H9 (cell line): ENCODE measurements at regions not wholly inside any gene's neighbourhood (a gene's known extent, or its start where the extent isn't known, plus 50 kb on each side); places are given as distances from the start of the nearest gene placed in this dataset.

Experiments used
- DNase-seq: peaks from one replicate; pipeline ENCODE4 v3.0.0-alpha.2; 2017
- H2AFZ ChIP-seq: one replicate; pipeline ENCODE4 v1.6.1; 2013; ENCODE audit warnings: mild to moderate bottlenecking, low read length, control low read depth, moderate library complexity
- H2AK5ac ChIP-seq: 2 replicates; pipeline ENCODE4 v1.6.1; 2013; ENCODE audit warnings: low read length, control low read depth, mixed read lengths; ENCODE audit not compliant: insufficient read length
- H2BK120ac ChIP-seq: one replicate; pipeline ENCODE4 v1.6.1; 2013; ENCODE audit warnings: low read depth, mild to moderate bottlenecking, low read length, control low read depth, inconsistent platforms; ENCODE audit not compliant: poor library complexity, severe bottlenecking
- H2BK12ac ChIP-seq: 2 replicates; pipeline ENCODE4 v1.6.1; 2013; ENCODE audit warnings: low read length, control low read depth, mixed read lengths, low read depth; ENCODE audit not compliant: insufficient read length
- H2BK15ac ChIP-seq: 2 replicates; pipeline ENCODE4 v1.6.1; 2013; ENCODE audit warnings: low read depth, low read length, control low read depth
- H2BK20ac ChIP-seq: one replicate; pipeline ENCODE4 v1.6.1; 2013; ENCODE audit warnings: low read depth, mild to moderate bottlenecking, low read length, control low read depth, inconsistent platforms; ENCODE audit not compliant: poor library complexity, severe bottlenecking
- H2BK5ac ChIP-seq: 2 replicates; pipeline ENCODE4 v1.6.1; 2013; ENCODE audit warnings: low read length, control low read depth, mixed read lengths; ENCODE audit not compliant: insufficient read length
- H3K14ac ChIP-seq: 2 replicates; pipeline ENCODE4 v1.6.1; 2013; ENCODE audit warnings: low read length, control low read depth; ENCODE audit not compliant: insufficient read depth
- H3K18ac ChIP-seq: 2 replicates; pipeline ENCODE4 v1.6.1; 2013; ENCODE audit warnings: low read depth, mild to moderate bottlenecking, mixed read lengths, low read length, control low read depth; ENCODE audit not compliant: insufficient read length
- H3K23ac ChIP-seq: 2 replicates; pipeline ENCODE4 v1.6.1; 2013; ENCODE audit warnings: low read length, control low read depth, mixed read lengths, low read depth; ENCODE audit not compliant: insufficient read length
- H3K23me2 ChIP-seq: 2 replicates; pipeline ENCODE4 v1.6.1; 2013; ENCODE audit warnings: low read depth, mild to moderate bottlenecking, mixed read lengths, low read length, control low read depth; ENCODE audit not compliant: insufficient read length, poor library complexity, severe bottlenecking
- H3K27ac ChIP-seq: 2 replicates; pipeline ENCODE4 v1.5.1; 2013; ENCODE audit warnings: low read length, control low read depth, mixed read lengths, low read depth; ENCODE audit not compliant: insufficient read length
- H3K27me3 ChIP-seq: 2 replicates; pipeline ENCODE4 v1.6.1; 2013; ENCODE audit warnings: low read length, control low read depth, inconsistent platforms; ENCODE audit not compliant: insufficient read depth
- H3K4ac ChIP-seq: 2 replicates; pipeline ENCODE4 v1.6.1; 2013; ENCODE audit warnings: low read depth, mild to moderate bottlenecking, control low read depth, inconsistent platforms, low read length, moderate library complexity
- H3K4me1 ChIP-seq: 2 replicates; pipeline ENCODE4 v1.6.1; 2013; ENCODE audit warnings: low read length, control low read depth, inconsistent platforms; ENCODE audit not compliant: insufficient read depth
- H3K4me2 ChIP-seq: 2 replicates; pipeline ENCODE4 v1.6.1; 2013; ENCODE audit warnings: low read length, control low read depth, mixed read lengths; ENCODE audit not compliant: insufficient read length, insufficient read depth
- H3K56ac ChIP-seq: 2 replicates; pipeline ENCODE4 v1.6.1; 2013; ENCODE audit warnings: low read depth, mild to moderate bottlenecking, mixed read lengths, low read length, control low read depth; ENCODE audit not compliant: insufficient read length
- H3K79me1 ChIP-seq: 2 replicates; pipeline ENCODE4 v1.6.1; 2013; ENCODE audit warnings: low read depth, mild to moderate bottlenecking, moderate library complexity, low read length, control low read depth, inconsistent platforms; ENCODE audit not compliant: insufficient read depth, poor library complexity, severe bottlenecking
- H3K79me2 ChIP-seq: 2 replicates; pipeline ENCODE4 v1.6.1; 2013; ENCODE audit warnings: low read length, control low read depth, inconsistent platforms; ENCODE audit not compliant: insufficient read depth
- H3K9ac ChIP-seq: 2 replicates; pipeline ENCODE4 v1.6.1; 2013; ENCODE audit warnings: low read length, control low read depth, mixed read lengths; ENCODE audit not compliant: insufficient read length; ENCODE audit errors: extremely low read depth
- H3K9me3 ChIP-seq: one replicate; pipeline ENCODE4 v1.6.1; 2013; ENCODE audit warnings: low read depth, low read length, inconsistent platforms; ENCODE audit not compliant: control insufficient read depth
- H3T11ph ChIP-seq: one replicate; pipeline ENCODE4 v1.6.1; 2013; ENCODE audit warnings: mild to moderate bottlenecking, low read length, control low read depth, inconsistent platforms
- H4K20me1 ChIP-seq: one replicate; pipeline ENCODE4 v1.6.1; 2013; ENCODE audit not compliant: control insufficient read depth, insufficient read length, insufficient read depth
- H4K5ac ChIP-seq: 2 replicates; pipeline ENCODE4 v1.6.1; 2013; ENCODE audit warnings: low read depth, mild to moderate bottlenecking, mixed read lengths, low read length, control low read depth; ENCODE audit not compliant: insufficient read length
- H4K8ac ChIP-seq: replicated peaks from 2 replicates; pipeline ENCODE4 v1.6.1; 2013; ENCODE audit warnings: low read length, control low read depth, mixed read lengths, low read depth; ENCODE audit not compliant: insufficient read length
- H4K91ac ChIP-seq: 2 replicates; pipeline ENCODE4 v1.6.1; 2013; ENCODE audit warnings: low read depth, mild to moderate bottlenecking, moderate library complexity, mixed read lengths, low read length, control low read depth; ENCODE audit not compliant: insufficient read length
- H3K27ac Mint-ChIP-seq, 3 experiments: 2 replicates in 2 of 3; 3 replicates in 1 of 3; pipeline ENCODE4 v1.8.0; 2020 to 2021; ENCODE audit warnings: mixed read lengths in 3 of 3, mild to moderate bottlenecking in 1 of 3, moderate library complexity in 1 of 3
- H3K27me3 Mint-ChIP-seq: 2 replicates; pipeline ENCODE4 v1.8.0; 2021; ENCODE audit warnings: low read depth, mild to moderate bottlenecking, moderate library complexity, mixed read lengths
- H3K36me3 Mint-ChIP-seq, 3 experiments: 2 replicates in 2 of 3; 3 replicates in 1 of 3; pipeline ENCODE4 v1.8.0; 2020 to 2021; ENCODE audit warnings: low read depth in 3 of 3, mixed read lengths in 3 of 3; ENCODE audit not compliant: insufficient read depth in 1 of 3
- H3K4me1 Mint-ChIP-seq, 2 experiments: 2 replicates each; pipeline ENCODE4 v1.8.0; 2020; ENCODE audit warnings: mixed read lengths in 2 of 2
- H3K4me3 Mint-ChIP-seq, 2 experiments: 2 replicates in 1 of 2; 3 replicates in 1 of 2; pipeline ENCODE4 v1.8.0; 2020 to 2021; ENCODE audit warnings: mild to moderate bottlenecking in 2 of 2, mixed read lengths in 2 of 2, moderate library complexity in 1 of 2
- H3K9me3 Mint-ChIP-seq, 2 experiments: 2 replicates in 1 of 2; 3 replicates in 1 of 2; pipeline ENCODE4 v1.8.0; 2020; ENCODE audit warnings: mild to moderate bottlenecking in 2 of 2, mixed read lengths in 2 of 2, moderate library complexity in 1 of 2
- WGBS: extraction: QIAGEN DNeasy Blood & Tissue Kit; methylation state at CpG from one replicate; pipeline ENCODE4 v1.1.7; 2013; ENCODE audit warnings: missing lambda C conversion rate, low lambda C conversion rate, mixed read lengths; ENCODE audit not compliant: insufficient read length; ENCODE audit errors: extremely low coverage; 5-methylcytosine and 5-hydroxymethylcytosine counted together
- TF ChIP-seq, protein P1 (sequence below): fragments of 200-600 bp; sonication (generic); conservative IDR thresholded peaks from 3 replicates; pipeline ENCODE4 v1.8.0; 2021; ENCODE audit warnings: antibody characterized with exemption, mild to moderate bottlenecking

DNA sequence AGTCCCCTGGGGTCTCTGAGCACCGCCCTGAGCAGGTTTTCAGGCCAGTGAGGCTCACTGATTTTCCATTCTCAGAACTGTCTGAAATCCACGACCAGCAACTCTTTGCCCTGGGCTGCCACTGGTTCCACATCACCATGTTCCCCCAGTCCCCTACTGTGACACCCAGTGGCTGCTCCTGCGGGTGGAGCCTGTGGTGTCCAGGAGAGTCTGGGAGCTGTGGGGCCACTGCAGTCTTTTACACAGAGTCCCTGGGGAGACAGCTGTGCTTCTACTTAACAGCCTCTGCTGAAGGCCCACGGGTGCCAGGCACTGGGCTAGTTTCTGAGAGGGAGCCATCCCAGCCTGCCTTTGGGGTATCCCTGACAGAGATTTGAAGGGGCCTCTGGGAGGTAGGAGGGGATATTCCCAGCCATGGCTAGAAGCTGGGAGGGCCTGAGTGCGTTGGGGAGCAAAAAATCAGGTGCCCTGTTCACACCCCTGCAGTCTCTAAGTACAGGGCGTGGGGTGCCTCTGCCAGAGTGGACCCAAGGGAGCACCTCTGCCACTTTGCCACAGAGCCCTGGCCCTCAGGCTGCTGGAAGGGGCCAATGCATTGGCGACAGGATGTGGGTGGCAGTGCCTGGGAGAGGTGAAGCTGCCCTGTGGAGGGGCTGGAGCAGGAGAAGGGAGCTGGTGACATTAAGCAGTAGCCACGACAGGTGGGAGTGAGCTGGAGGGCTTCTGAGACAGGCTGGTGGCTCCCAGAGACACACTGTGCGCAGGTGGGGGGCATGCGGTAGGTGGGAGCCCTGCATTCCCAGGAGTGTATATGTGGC lies 200.2 kb upstream of the ZNF536 start:
- Histone ChIP-seq H3K9ac (no peak overlapping the region), H2BK15ac (no peak overlapping the region), H4K91ac (no peak overlapping the region), H4K8ac (no peak overlapping the region), H4K5ac (no peak overlapping the region), H3K23ac (no peak overlapping the region), H3K79me2 (no peaks in the 10 kb centered on the region), H2BK120ac (no peak overlapping the region), H3K79me1 (no peaks in the 10 kb centered on the region), H3K4ac (no peak overlapping the region), H3K4me1 (no peaks in the 10 kb centered on the region), H2AFZ (no peak overlapping the region), H2AK5ac (no peak overlapping the region), H2BK5ac (no peak overlapping the region), H2BK12ac (no peak overlapping the region), H3K56ac (no peak overlapping the region), H3T11ph (no peak overlapping the region), H3K27ac (no peak overlapping the region), H3K9me3 (no peaks in the 10 kb centered on the region), H3K14ac (no peak overlapping the region), H4K20me1 (no peaks in the 10 kb centered on the region), H3K4me2 (no peak overlapping the region), H3K18ac (no peak overlapping the region), H3K27me3 (no peaks in the 10 kb centered on the region), H3K23me2 (no peaks in the 10 kb centered on the region), H2BK20ac (no peak overlapping the region)
- Mint-ChIP-seq H3K27me3 (peaks cover 2% of the 10 kb centered on the region; the same call in 1 of the 2 replicates), H3K4me1 (peaks cover 0 to 5% of the 10 kb centered on the region in 2 experiments; a peak in 2 of 4 replicates), H3K4me3 (no peak overlapping the region), H3K27ac (no peak overlapping the region), H3K9me3 (peaks cover 2 to 3% of the 10 kb centered on the region in 2 experiments; a peak in 1 of 5 replicates), H3K36me3 (peaks cover 0 to 6% (median 3%) of the 10 kb centered on the region in 3 experiments; a peak in 1 of 7 replicates)
- WGBS, result no CpG with 5 or more reads among the region's 10 CpGs
- DNase-seq, result no peak
- TF ChIP-seq, protein P1, sequence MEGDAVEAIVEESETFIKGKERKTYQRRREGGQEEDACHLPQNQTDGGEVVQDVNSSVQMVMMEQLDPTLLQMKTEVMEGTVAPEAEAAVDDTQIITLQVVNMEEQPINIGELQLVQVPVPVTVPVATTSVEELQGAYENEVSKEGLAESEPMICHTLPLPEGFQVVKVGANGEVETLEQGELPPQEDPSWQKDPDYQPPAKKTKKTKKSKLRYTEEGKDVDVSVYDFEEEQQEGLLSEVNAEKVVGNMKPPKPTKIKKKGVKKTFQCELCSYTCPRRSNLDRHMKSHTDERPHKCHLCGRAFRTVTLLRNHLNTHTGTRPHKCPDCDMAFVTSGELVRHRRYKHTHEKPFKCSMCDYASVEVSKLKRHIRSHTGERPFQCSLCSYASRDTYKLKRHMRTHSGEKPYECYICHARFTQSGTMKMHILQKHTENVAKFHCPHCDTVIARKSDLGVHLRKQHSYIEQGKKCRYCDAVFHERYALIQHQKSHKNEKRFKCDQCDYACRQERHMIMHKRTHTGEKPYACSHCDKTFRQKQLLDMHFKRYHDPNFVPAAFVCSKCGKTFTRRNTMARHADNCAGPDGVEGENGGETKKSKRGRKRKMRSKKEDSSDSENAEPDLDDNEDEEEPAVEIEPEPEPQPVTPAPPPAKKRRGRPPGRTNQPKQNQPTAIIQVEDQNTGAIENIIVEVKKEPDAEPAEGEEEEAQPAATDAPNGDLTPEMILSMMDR, result no peak
